GM12872 (cell line): ENCODE measurements at regions not wholly inside any gene's neighbourhood (a gene's known extent, or its start where the extent isn't known, plus 50 kb on each side); places are given as distances from the start of the nearest gene placed in this dataset.

Experiments used
- TF ChIP-seq, protein P1 (sequence below): IDR thresholded peaks from 3 replicates; pipeline ENCODE4 v1.5.1; 2011; ENCODE audit warnings: low read depth, mild to moderate bottlenecking, low read length, moderate library complexity; ENCODE audit not compliant: insufficient read depth

DNA sequence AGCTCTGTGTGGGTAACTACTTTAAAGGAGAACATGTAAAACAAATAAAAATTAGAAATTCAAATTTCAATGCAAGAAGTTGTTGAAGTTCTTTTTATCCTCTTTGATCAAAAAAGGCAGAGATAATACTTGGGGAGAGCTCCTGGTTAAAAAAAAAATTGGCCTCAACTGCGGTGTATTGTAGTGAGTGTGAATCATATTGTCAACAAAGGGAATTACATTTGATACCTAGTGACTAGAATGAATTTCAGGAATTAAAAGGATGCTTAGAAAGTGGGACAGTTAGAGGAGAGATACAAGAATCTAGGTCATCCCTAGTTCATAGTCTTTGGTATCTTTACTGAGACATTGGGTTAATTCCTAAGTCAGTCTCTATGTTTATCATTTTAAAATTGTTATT, 473.0 kb downstream of the CCDC85A start:
- TF ChIP-seq, protein P1, sequence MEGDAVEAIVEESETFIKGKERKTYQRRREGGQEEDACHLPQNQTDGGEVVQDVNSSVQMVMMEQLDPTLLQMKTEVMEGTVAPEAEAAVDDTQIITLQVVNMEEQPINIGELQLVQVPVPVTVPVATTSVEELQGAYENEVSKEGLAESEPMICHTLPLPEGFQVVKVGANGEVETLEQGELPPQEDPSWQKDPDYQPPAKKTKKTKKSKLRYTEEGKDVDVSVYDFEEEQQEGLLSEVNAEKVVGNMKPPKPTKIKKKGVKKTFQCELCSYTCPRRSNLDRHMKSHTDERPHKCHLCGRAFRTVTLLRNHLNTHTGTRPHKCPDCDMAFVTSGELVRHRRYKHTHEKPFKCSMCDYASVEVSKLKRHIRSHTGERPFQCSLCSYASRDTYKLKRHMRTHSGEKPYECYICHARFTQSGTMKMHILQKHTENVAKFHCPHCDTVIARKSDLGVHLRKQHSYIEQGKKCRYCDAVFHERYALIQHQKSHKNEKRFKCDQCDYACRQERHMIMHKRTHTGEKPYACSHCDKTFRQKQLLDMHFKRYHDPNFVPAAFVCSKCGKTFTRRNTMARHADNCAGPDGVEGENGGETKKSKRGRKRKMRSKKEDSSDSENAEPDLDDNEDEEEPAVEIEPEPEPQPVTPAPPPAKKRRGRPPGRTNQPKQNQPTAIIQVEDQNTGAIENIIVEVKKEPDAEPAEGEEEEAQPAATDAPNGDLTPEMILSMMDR, result no peak

GRCh38 chr2:56666777-56667176, 483.0 kb downstream of the CCDC85A start:
- TF ChIP-seq, protein P1, result no peak

DNA sequence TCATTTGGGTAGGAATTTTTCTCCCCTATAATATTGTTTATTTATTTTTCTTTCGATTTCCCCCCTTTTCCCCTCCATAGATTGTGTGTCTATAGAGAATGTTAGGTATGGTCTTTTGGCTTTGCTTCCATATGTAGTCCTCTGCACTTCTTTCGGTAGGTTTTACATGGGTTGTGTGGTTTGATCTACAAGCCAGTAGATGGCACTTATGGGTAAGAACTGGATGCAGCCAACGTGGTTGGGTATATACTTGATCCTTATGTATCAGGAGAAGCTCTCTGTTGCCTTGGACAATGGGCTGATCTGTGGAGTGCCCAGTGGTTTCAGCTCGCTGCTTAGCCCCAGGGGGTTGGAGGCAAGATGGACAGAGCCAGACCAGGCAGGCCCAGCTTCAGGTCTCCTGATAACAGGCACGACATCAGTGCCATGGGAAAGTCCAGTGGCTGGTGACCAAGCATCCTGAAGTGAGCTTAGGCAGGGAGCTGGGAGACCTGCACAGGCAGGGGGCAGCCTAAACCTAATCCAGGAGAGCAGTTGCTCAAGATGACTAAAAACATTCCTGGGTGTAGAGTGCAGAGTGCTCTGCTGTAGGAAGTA, 488.3 kb downstream of the CCDC85A start:
- TF ChIP-seq, protein P1, result no peak

- TF ChIP-seq, protein P1, result no peak
Measured at GRCh38 chr2:56674084-56674483, 490.3 kb downstream of the CCDC85A start.

DNA sequence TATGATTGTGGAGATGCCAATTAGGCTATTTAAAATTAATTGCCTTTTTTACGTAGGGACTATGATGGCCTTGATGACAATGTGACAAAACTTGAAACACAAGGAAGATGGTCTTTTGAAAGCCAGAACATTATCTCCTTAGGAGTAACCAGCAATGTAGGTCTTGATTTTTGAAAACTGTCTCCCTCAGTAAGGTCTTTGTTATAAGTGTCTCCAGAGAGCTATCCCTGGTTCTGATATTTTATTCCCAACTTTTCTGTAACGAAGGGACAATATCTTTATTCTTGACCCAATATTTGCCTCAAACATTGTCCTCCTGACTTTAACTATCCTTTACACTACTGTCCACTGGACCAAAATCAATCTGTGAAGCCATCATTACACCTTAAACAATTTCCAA, 493.2 kb downstream of the CCDC85A start:
- TF ChIP-seq, protein P1, result no peak

DNA sequence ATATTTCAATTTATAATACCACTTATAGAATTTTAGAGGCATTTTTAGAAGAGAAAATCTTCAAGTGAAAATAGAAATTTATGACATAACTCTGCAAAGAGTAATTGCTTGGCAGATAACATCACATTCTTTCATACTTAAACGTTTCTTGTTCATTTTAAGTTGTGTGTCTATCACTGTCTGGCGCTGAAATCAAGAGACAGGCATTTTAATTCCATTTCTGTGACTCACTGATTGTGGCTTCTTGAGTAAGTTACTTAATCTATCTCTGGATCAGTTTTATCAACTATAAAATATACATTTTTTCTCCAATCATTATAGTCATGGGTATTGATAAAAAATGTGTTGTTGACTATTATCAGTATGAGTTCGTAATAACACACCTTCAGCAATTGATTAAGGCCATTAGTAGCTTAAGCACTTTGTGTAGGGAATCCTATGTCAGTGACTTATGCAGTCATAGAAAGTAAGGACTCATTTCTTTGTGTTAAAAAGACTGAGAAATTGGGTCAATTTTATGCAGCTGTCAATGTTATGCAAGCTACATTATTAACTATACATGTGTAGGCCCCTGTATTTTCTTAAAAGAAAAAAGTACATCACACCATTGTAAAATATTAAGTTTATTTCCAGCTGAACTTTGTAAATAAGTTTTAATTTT, 497.3 kb downstream of the CCDC85A start:
- TF ChIP-seq, protein P1, result no peak

DNA sequence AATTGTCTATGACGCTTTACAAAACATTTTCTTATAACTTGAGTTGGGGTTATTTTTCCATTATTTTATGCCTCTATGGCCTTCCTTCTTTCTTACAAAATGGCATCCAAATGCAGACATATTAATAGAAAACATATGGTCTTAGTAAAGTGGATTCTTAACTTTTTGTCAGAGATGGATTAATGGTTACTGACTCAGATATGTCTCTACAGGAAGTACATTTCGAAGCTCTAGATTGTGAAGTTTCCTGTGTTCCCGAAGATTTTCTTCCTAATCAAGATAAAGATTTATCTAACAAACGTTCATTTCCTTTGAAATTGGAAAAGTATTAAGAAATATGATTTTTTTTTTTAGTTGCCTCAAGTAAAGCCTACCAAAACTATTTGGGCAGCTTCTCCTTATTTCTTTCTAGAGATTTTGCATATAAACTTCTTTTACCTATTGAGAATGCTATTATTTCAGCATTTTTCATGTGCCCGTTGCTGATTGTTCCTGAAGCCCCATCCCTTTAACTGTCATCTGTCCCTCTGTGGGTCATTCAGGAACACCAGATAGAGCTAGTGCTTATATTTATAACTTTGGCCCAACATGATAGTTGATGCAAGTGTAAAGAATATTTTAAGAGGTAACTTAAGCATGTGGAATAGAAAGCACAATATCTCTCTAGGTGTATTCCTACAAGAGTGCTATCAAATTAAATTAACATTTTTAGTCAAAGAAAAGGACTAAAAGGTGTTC, 498.0 kb downstream of the CCDC85A start:
- TF ChIP-seq, protein P1, result no peak
